MM.1S (cell line): ENCODE measurements at regions not wholly inside any gene's neighbourhood (a gene's known extent, or its start where the extent isn't known, plus 50 kb on each side); places are given as distances from the start of the nearest gene placed in this dataset.

ENCODE experiments used
- CTCF ChIP-seq: fragments of 300-600 bp; sonication (generic); IDR thresholded peaks from 2 replicates; pipeline ENCODE4 v1.5.1; 2016; ENCODE audit warnings: antibody characterized with exemption, low read length, mixed read lengths
- EZH2 ChIP-seq: fragments of 300-600 bp; sonication (generic); optimal IDR thresholded peaks from 2 replicates; pipeline ENCODE3; 2017; ENCODE audit warnings: low read depth, mild to moderate bottlenecking, antibody characterized with exemption, low read length, mixed read lengths
- EZH2phosphoT487 ChIP-seq: fragments of 300-600 bp; sonication (generic); IDR thresholded peaks from 2 replicates; pipeline ENCODE4 v1.6.1; 2018; ENCODE audit warnings: antibody characterized with exemption, low read length

GRCh38 chr2:183614799-183615435 is 490.7 kb downstream of the NUP35 start:
- TF ChIP-seq CTCF (no peak), EZH2 (no peak), EZH2phosphoT487 (no peak)
